AG09309 (cell line): ENCODE measurements at regions not wholly inside any gene's neighbourhood (a gene's known extent, or its start where the extent isn't known, plus 50 kb on each side); places are given as distances from the start of the nearest gene placed in this dataset.
"Not testable (repeated sequence)": the region's sequence is repeated elsewhere in the genome, so short reads cannot be mapped to it uniquely, and the experiment has no call there.

Experiments
- DNase-seq: peaks from one replicate; pipeline ENCODE4 v3.0.0-alpha.2; 2010; ENCODE audit warnings: low read depth
- H3K4me3 ChIP-seq: 2 replicates; pipeline ENCODE4 v1.5.1; 2011; ENCODE audit warnings: mild to moderate bottlenecking, low read depth, low read length, moderate library complexity; ENCODE audit not compliant: control insufficient read depth
- TF ChIP-seq, protein P1 (sequence below): IDR thresholded peaks from 2 replicates; pipeline ENCODE4 v1.5.1; 2011; ENCODE audit warnings: mild to moderate bottlenecking, low read depth, low read length, inconsistent platforms; ENCODE audit not compliant: insufficient read depth, control insufficient read depth; ENCODE audit errors: missing control alignments

- TF ChIP-seq, protein P1, sequence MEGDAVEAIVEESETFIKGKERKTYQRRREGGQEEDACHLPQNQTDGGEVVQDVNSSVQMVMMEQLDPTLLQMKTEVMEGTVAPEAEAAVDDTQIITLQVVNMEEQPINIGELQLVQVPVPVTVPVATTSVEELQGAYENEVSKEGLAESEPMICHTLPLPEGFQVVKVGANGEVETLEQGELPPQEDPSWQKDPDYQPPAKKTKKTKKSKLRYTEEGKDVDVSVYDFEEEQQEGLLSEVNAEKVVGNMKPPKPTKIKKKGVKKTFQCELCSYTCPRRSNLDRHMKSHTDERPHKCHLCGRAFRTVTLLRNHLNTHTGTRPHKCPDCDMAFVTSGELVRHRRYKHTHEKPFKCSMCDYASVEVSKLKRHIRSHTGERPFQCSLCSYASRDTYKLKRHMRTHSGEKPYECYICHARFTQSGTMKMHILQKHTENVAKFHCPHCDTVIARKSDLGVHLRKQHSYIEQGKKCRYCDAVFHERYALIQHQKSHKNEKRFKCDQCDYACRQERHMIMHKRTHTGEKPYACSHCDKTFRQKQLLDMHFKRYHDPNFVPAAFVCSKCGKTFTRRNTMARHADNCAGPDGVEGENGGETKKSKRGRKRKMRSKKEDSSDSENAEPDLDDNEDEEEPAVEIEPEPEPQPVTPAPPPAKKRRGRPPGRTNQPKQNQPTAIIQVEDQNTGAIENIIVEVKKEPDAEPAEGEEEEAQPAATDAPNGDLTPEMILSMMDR: no peak
- H3K4me3 ChIP-seq: no peak overlapping the region
- no peak for DNase-seq
Observed at GRCh38 chr20:20785226-20785625, 72.8 kb upstream of the RALGAPA2 start.

GRCh38 chr20:20784450-20784849 lies 72.0 kb upstream of the RALGAPA2 start:
- H3K4me3 ChIP-seq: not testable (repeated sequence)

DNA sequence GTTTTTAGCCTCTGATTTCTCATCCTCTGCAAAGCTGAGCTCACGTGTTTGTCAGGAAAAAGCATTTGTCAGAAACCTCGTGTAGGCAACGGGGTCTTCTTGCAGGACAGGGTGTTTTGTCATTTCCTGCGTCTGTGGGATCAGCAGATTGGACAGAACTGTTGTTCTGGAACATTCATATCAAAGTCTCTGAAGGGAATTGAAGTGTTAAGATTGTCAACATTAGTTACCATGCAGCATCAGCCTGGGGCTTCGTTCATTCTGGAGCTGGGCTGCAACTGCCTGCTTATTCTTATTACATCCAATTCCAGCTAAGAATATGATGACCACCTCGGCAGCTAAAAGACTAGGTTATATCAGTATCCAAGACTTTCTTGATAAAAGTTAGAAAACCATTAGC lies 71.0 kb upstream of the RALGAPA2 start:
- no peak overlapping the region for H3K4me3 ChIP-seq
- TF ChIP-seq, protein P1: no peak
- DNase-seq: no peak

More at GRCh38 chr20:20784450-20784849, 72.0 kb upstream of the RALGAPA2 start:
- DNase-seq: not testable (repeated sequence)

GRCh38 chr20:20782755-20783154 lies 70.3 kb upstream of the RALGAPA2 start:
- DNase-seq: no peak

DNA sequence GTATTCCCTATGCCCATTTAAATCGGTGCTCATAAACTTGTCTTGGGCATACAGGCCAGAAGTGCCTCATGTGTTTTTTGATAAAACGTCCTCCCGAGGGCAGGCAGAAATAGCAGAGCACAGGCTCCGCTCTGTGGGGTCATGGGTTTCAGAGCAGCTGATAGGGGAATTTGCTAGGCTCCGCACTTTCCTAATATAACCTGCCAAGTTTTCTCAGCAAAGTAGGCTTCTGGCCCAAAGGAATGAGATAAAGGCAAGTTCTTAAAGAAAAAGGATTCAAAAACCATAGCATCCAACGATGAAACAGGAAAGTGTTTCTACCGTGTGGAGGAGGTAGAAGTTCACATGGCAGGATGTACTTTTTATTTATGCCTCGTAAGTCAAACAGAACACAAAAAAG lies 69.8 kb upstream of the RALGAPA2 start:
- no peak overlapping the region for H3K4me3 ChIP-seq
- TF ChIP-seq, protein P1: no peak
- DNase-seq: no peak

More at GRCh38 chr20:20782755-20783154, 70.3 kb upstream of the RALGAPA2 start:
- TF ChIP-seq, protein P1: no peak
- H3K4me3 ChIP-seq: no peak overlapping the region

- no peak overlapping the region for H3K4me3 ChIP-seq
- DNase-seq: no peak
- TF ChIP-seq, protein P1: no peak
Observed at GRCh38 chr20:20781029-20781428, 68.6 kb upstream of the RALGAPA2 start.

- TF ChIP-seq, protein P1: no peak
- DNase-seq: no peak
- H3K4me3 ChIP-seq: no peak overlapping the region
Observed at GRCh38 chr20:20780127-20780824, 67.8 kb upstream of the RALGAPA2 start.
